MCF 10A (cell line): ENCODE measurements at regions not wholly inside any gene's neighbourhood (a gene's known extent, or its start where the extent isn't known, plus 50 kb on each side); places are given as distances from the start of the nearest gene placed in this dataset.

ENCODE experiments used
- BruUV-seq: library from RNA; stranded (reverse); fragments of 400-500 nt; replicated peaks from 2 replicates; lab custom pipeline; 2021; lab: Mats Ljungman, UMichigan
- CTCF ChIA-PET: fragments of 300-600 bp; sonication (Branson Sonifier 250); formaldehyde crosslinking; extraction: SDS; loops from one replicate; lab custom pipeline; 2021; ENCODE audit warnings: antibody characterized with exemption, inconsistent platforms; lab: Yijun Ruan, JAX
- POLR2A ChIA-PET: fragments of 300-600, 350-650 bp; sonication (Branson Sonifier 250); formaldehyde crosslinking; extraction: SDS; loops from one replicate; lab custom pipeline; 2020; ENCODE audit warnings: antibody characterized with exemption, inconsistent platforms; lab: Yijun Ruan, JAX
- DNase-seq: peaks from one replicate; pipeline ENCODE4 v3.0.0-alpha.2; 2018; ENCODE audit not compliant: unreplicated experiment
- H3K27ac Mint-ChIP-seq: one replicate; pipeline ENCODE4 v1.8.0; 2022; ENCODE audit warnings: mild to moderate bottlenecking, low read depth, mixed read lengths; ENCODE audit not compliant: unreplicated experiment
- H3K27me3 Mint-ChIP-seq: one replicate; pipeline ENCODE4 v1.8.0; 2022; ENCODE audit warnings: mixed read lengths; ENCODE audit not compliant: insufficient read depth, unreplicated experiment
- H3K36me3 Mint-ChIP-seq: one replicate; pipeline ENCODE4 v1.8.0; 2022; ENCODE audit warnings: mild to moderate bottlenecking, moderate library complexity, mixed read lengths; ENCODE audit not compliant: insufficient read depth, unreplicated experiment
- H3K4me1 Mint-ChIP-seq: one replicate; pipeline ENCODE4 v1.8.0; 2022; ENCODE audit warnings: mixed read lengths; ENCODE audit not compliant: insufficient read depth, unreplicated experiment
- H3K4me3 Mint-ChIP-seq: one replicate; pipeline ENCODE4 v1.8.0; 2022; ENCODE audit warnings: mild to moderate bottlenecking, moderate library complexity, mixed read lengths; ENCODE audit not compliant: unreplicated experiment
- H3K9me3 Mint-ChIP-seq: one replicate; pipeline ENCODE4 v1.8.0; 2022; ENCODE audit warnings: mixed read lengths; ENCODE audit not compliant: unreplicated experiment
- intact Hi-C: fragments of 100-400 bp; cut with micrococcal nuclease; formaldehyde crosslinking; loops from 2 replicates; pipeline ENCODE4 v1.14.1; 2022
- TF ChIP-seq, protein P1 (sequence below): fragments of 200-600 bp; IDR thresholded peaks from one replicate; pipeline ENCODE4 v1.8.0; 2022; ENCODE audit warnings: antibody characterized with exemption, mild to moderate bottlenecking; ENCODE audit not compliant: unreplicated experiment

DNA sequence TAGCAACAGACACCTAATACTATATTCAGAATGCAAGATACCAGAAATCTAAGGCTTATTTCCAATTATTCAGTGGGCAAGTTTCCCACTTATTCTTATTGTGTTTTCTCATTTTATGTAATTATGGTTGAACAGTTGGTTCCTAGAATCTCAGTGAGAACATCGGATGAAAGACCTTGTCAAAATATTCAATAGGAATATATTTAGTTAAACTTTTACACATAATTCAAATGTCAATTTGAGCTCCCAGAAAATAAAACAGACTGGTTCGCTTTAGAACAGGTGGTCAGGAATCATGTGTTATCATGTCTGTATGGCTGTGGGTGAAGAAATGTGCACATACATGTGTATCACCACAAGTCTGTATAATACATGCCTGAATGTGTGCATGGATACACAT lies 447.8 kb downstream of the MED10 start:
- TF ChIP-seq, protein P1, sequence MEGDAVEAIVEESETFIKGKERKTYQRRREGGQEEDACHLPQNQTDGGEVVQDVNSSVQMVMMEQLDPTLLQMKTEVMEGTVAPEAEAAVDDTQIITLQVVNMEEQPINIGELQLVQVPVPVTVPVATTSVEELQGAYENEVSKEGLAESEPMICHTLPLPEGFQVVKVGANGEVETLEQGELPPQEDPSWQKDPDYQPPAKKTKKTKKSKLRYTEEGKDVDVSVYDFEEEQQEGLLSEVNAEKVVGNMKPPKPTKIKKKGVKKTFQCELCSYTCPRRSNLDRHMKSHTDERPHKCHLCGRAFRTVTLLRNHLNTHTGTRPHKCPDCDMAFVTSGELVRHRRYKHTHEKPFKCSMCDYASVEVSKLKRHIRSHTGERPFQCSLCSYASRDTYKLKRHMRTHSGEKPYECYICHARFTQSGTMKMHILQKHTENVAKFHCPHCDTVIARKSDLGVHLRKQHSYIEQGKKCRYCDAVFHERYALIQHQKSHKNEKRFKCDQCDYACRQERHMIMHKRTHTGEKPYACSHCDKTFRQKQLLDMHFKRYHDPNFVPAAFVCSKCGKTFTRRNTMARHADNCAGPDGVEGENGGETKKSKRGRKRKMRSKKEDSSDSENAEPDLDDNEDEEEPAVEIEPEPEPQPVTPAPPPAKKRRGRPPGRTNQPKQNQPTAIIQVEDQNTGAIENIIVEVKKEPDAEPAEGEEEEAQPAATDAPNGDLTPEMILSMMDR: no peak
- H3K9me3 Mint-ChIP-seq: no peaks in the 10 kb centered on the region
- intact Hi-C loops: no loop called here
- H3K4me1 Mint-ChIP-seq: no peaks in the 10 kb centered on the region
- no peaks in the 10 kb centered on the region for H3K36me3 Mint-ChIP-seq
- H3K4me3 Mint-ChIP-seq: no peak overlapping the region
- no TSS peak for BruUV-seq
- no peak for DNase-seq
- no peak overlapping the region for H3K27ac Mint-ChIP-seq
- peaks cover 39% of the 10 kb centered on the region for H3K27me3 Mint-ChIP-seq
- CTCF ChIA-PET: no interaction called here
- POLR2A ChIA-PET: no interaction called here

DNA sequence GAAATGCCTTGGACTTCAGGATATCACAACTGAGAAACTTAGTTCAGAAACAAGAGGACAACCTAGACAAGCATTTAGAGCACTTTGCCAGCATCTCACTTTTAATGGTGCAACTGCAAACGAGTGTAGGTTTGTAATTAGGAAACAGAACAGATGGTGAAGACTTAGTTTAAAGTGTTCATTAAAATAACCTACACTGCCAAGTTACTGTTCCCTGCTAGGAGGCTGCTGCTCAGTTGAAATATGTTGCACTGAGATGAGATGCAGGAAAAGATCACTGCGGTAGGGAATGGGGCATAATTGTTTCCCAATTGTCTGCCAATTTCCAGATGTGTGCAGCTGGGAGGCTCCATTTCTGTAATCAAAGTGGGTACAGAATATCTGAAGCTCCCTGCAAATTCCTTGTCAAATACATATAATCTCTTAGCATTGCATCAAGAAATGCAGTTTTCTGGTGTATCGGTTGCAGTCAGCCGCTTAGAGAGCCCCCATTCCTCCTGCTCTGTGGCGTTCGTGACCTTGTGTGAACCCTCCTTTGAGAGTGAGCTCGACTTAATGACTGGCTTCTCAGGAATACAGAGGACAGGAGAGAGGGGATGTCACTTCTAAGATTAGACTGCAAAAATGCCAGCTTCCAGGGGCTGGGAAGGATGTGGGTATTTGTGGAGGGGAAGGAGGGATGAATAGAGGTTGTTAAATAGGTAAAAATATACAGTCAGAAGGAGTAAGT lies 448.9 kb downstream of the MED10 start:
- POLR2A ChIA-PET: interaction anchor here (0.6 kb wide), 1 partner anchor 11 kb away, joined by 3 read pairs; no protein-coding TSS in a partner anchor
- no peak overlapping the region for H3K27ac Mint-ChIP-seq
- TF ChIP-seq, protein P1: no peak
- no peaks in the 10 kb centered on the region for H3K4me1 Mint-ChIP-seq
- no peak for DNase-seq
- H3K27me3 Mint-ChIP-seq: peaks cover 31% of the 10 kb centered on the region
- no peak overlapping the region for H3K4me3 Mint-ChIP-seq
- intact Hi-C loops: no loop called here
- H3K9me3 Mint-ChIP-seq: no peaks in the 10 kb centered on the region
- CTCF ChIA-PET: interaction anchor here (0.6 kb wide), 1 partner anchor 1501 kb away, joined by 3 read pairs; no protein-coding TSS in a partner anchor
- BruUV-seq: no TSS peak
- no peaks in the 10 kb centered on the region for H3K36me3 Mint-ChIP-seq

GRCh38 chr5:5925191-5925590 lies 453.2 kb downstream of the MED10 start:
- H3K4me3 Mint-ChIP-seq: no peak overlapping the region
- H3K27me3 Mint-ChIP-seq: peaks cover 21% of the 10 kb centered on the region
- CTCF ChIA-PET: interaction anchor here (0.9 kb wide), 1 partner anchor 128 kb away, joined by 3 read pairs; no protein-coding TSS in a partner anchor
- H3K9me3 Mint-ChIP-seq: no peaks in the 10 kb centered on the region
- DNase-seq: no peak
- TF ChIP-seq, protein P1: no peak
- H3K27ac Mint-ChIP-seq: no peak overlapping the region
- H3K4me1 Mint-ChIP-seq: no peaks in the 10 kb centered on the region
- POLR2A ChIA-PET: no interaction called here
- intact Hi-C loops: no loop called here
- BruUV-seq: no TSS peak
- H3K36me3 Mint-ChIP-seq: no peaks in the 10 kb centered on the region

- DNase-seq: no peak
- H3K36me3 Mint-ChIP-seq: peaks cover 3% of the 10 kb centered on the region
- no peak overlapping the region for H3K27ac Mint-ChIP-seq
- H3K4me3 Mint-ChIP-seq: no peak overlapping the region
- H3K4me1 Mint-ChIP-seq: no peaks in the 10 kb centered on the region
- BruUV-seq: no TSS peak
- TF ChIP-seq, protein P1: no peak
- POLR2A ChIA-PET: no interaction called here
- H3K27me3 Mint-ChIP-seq: no peaks in the 10 kb centered on the region
- no peaks in the 10 kb centered on the region for H3K9me3 Mint-ChIP-seq
- CTCF ChIA-PET: no interaction called here
- intact Hi-C loops: no loop called here
Observed at GRCh38 chr5:5919411-5919810, 458.9 kb downstream of the MED10 start.
